B cell (primary cell): ENCODE measurements at regions not wholly inside any gene's neighbourhood (a gene's known extent, or its start where the extent isn't known, plus 50 kb on each side); places are given as distances from the start of the nearest gene placed in this dataset.

Experiments
- ATAC-seq: fragments of 200-7000 bp; cut with Tn5 transposase; one replicate; pipeline ENCODE4 v1.10.0; 2021; ENCODE audit warnings: low read depth, mild to moderate bottlenecking, moderate number of reproducible peaks, moderate library complexity
- CTCF ChIA-PET: fragments of 350-600 bp; sonication (Branson Sonifier 250); formaldehyde crosslinking; loops from one replicate; lab custom pipeline; 2021; ENCODE audit warnings: antibody characterized with exemption, inconsistent platforms; lab: Charles Lee
- POLR2A ChIA-PET: fragments of 350-600 bp; sonication (Branson Sonifier 250); formaldehyde crosslinking; loops from one replicate; lab custom pipeline; 2021; ENCODE audit warnings: antibody characterized with exemption; lab: Charles Lee
- DNase-seq: peaks from one replicate; pipeline ENCODE4 v3.0.0; 2013
- H2AFZ ChIP-seq: 2 replicates; pipeline ENCODE4 v1.6.1; 2012; ENCODE audit warnings: mild to moderate bottlenecking, low read depth, low read length; ENCODE audit not compliant: insufficient read depth, poor library complexity, severe bottlenecking
- H3K27ac ChIP-seq, 2 donors: 1 replicate in 1 of 2; 2 replicates in 1 of 2; pipeline ENCODE4 v1.5.1; 2012 to 2013; ENCODE audit warnings: low read length in 2 of 2, mild to moderate bottlenecking in 2 of 2, moderate library complexity in 1 of 2
- H3K27me3 ChIP-seq, 4 experiments: fragments of 200-600 bp in 1 of 4; sonication (generic) in 1 of 4; replicated peaks in 1 of 4; 1 replicate in 2 of 4; 2 replicates in 2 of 4; pipeline versions ENCODE4 v1.6.1 to v1.7.0; 2013 to 2016; ENCODE audit warnings: low read length in 3 of 4, mild to moderate bottlenecking in 2 of 4, mixed read lengths in 1 of 4, moderate library complexity in 1 of 4; ENCODE audit not compliant: insufficient read depth in 4 of 4, control insufficient read depth in 3 of 4; ENCODE audit errors: control extremely low read depth in 1 of 4
- H3K36me3 ChIP-seq, 2 experiments: replicated peaks in 1 of 2; 1 replicate in 1 of 2; 2 replicates in 1 of 2; pipeline versions ENCODE4 v1.6.1 to v1.7.1; 2013; ENCODE audit warnings: low read length in 1 of 2; ENCODE audit not compliant: insufficient read depth in 2 of 2, control insufficient read depth in 1 of 2; ENCODE audit errors: control extremely low read depth in 1 of 2, extremely low read depth in 1 of 2
- H3K4me1 ChIP-seq, 2 donors: fragments of 200-600 bp in 1 of 2; sonication (generic) in 1 of 2; 1 replicate in 1 of 2; 2 replicates in 1 of 2; pipeline versions ENCODE4 v1.5.1 to v1.6.1; 2013 to 2017; ENCODE audit warnings: low read length in 2 of 2; ENCODE audit not compliant: control insufficient read depth in 2 of 2, insufficient read depth in 2 of 2
- H3K4me2 ChIP-seq: replicated peaks from 2 replicates; pipeline ENCODE3; 2012; ENCODE audit warnings: mild to moderate bottlenecking, low read depth, low read length; ENCODE audit not compliant: poor library complexity, severe bottlenecking
- H3K4me3 ChIP-seq, 5 experiments: fragments of 200-600 bp in 1 of 5; sonication (generic) in 1 of 5; 1 replicate in 3 of 5; 2 replicates in 2 of 5; pipeline versions ENCODE4 v1.5.1 to v1.7.0; 2011 to 2016; ENCODE audit warnings: low read length in 4 of 5, mild to moderate bottlenecking in 4 of 5, low read depth in 2 of 5, control low read depth in 1 of 5, moderate library complexity in 1 of 5; ENCODE audit not compliant: insufficient read depth in 1 of 5; ENCODE audit errors: control extremely low read depth in 1 of 5, extremely low read depth in 1 of 5
- H3K79me2 ChIP-seq: fragments of 200-600 bp; sonication (generic); one replicate; pipeline ENCODE4 v1.6.0; 2016; ENCODE audit warnings: low read length; ENCODE audit not compliant: control insufficient read depth, insufficient read depth
- H3K9ac ChIP-seq: fragments of 200-600 bp; sonication (generic); 2 replicates; pipeline ENCODE4 v1.6.1; 2017; ENCODE audit warnings: mild to moderate bottlenecking, low read length, moderate library complexity
- H3K9me3 ChIP-seq, 3 donors: one replicate each; pipeline versions ENCODE4 v1.6.1 to v1.7.1; 2013; ENCODE audit warnings: low read length in 2 of 3; ENCODE audit not compliant: control insufficient read depth in 2 of 3, insufficient read depth in 1 of 3; ENCODE audit errors: control extremely low read depth in 1 of 3
- H4K20me1 ChIP-seq: 2 replicates; pipeline ENCODE4 v1.6.0; 2012; ENCODE audit warnings: mild to moderate bottlenecking, low read length; ENCODE audit not compliant: insufficient read depth, control insufficient read depth, poor library complexity, severe bottlenecking
- H3K27ac Mint-ChIP-seq: one replicate; pipeline ENCODE4 v1.8.0; 2021; ENCODE audit warnings: mixed read lengths
- H3K27me3 Mint-ChIP-seq: one replicate; pipeline ENCODE4 v1.8.0; 2021; ENCODE audit warnings: mixed read lengths
- H3K4me1 Mint-ChIP-seq: one replicate; pipeline ENCODE4 v1.8.0; 2021; ENCODE audit warnings: mixed read lengths
- H3K4me3 Mint-ChIP-seq: one replicate; pipeline ENCODE4 v1.8.0; 2021; ENCODE audit warnings: mixed read lengths
- H3K9me3 Mint-ChIP-seq: one replicate; pipeline ENCODE4 v1.8.0; 2022; ENCODE audit warnings: mixed read lengths; ENCODE audit not compliant: insufficient read depth
- EZH2 ChIP-seq: IDR thresholded peaks from 2 replicates; pipeline ENCODE4 v1.6.1; 2012; ENCODE audit warnings: borderline replicate concordance, low read depth, mild to moderate bottlenecking, moderate library complexity, low read length; ENCODE audit not compliant: insufficient read depth, poor library complexity, severe bottlenecking
- WGBS: methylation state at CpG from one replicate; pipeline ENCODE4 v1.1.5; 2013; ENCODE audit warnings: missing lambda C conversion rate; ENCODE audit not compliant: insufficient coverage; 5-methylcytosine and 5-hydroxymethylcytosine counted together
- intact Hi-C: fragments of 100-400 bp; cut with micrococcal nuclease; formaldehyde crosslinking; loops from one replicate; pipeline ENCODE4 v1.10.0; 2022
- TF ChIP-seq, protein P1 (sequence below): fragments of 200-600 bp; IDR thresholded peaks from one replicate; pipeline ENCODE4 v1.8.0; 2022; ENCODE audit warnings: antibody characterized with exemption, mild to moderate bottlenecking

DNA sequence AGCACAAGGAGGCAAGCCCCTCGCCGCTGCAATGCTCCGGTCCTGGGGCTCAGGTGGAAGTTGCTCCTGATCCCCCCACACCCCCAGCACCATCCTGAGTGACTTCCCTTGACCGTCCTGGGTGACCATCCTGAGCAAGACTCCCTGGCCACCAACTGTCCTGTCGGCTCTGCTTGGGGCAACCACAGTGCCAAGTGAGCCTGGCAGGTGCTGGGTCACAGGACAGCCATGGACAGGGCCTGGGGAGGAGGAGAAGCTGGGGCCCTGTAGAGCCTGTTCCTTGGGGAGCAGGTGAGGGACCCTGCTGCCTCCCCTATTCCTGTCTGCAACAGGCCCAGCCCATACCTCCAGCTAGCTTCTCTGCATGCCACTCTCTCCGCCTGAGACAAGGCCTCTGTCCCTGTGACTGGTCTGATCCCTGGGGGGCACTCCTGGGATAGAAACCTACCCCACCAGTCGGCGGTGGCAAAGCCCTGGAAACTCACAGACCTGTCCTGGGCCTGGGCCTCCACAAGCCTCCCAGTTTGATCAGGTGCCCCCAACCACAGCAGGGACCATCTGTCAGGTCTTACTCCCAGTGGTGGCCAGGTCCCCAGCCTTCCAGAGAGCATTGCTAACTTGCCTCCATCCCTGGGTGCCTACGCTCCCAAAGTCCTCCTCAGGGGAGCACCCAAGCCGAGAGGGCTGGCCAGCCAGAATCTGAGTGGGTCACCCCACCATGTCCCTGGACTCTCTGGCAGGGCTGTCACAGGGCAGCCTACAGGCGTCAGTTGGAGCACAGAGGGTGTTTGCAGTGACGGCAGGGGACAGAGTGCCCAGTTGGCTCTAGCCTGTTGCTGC, 68.7 kb upstream of the WNT7B start:
- Histone ChIP-seq H2AFZ (peak overlapping the region; percentile 78), H3K9me3 (no peaks in the 10 kb centered on the region), H3K79me2 (peaks cover 69% of the 10 kb centered on the region), H3K4me2 (peak overlapping the region; percentile 88), H3K36me3 (no peaks in the 10 kb centered on the region), H3K9ac (peak overlapping the region; percentile 71), H3K27ac (peak overlapping the region in 1 of 2 donors; percentile 30), H4K20me1 (no peaks in the 10 kb centered on the region), H3K4me3 (peak overlapping the region in 4 of 5 experiments; percentile 36 to 74 (median 67)), H3K27me3 (peaks cover 0 to 5% (median 0%) of the 10 kb centered on the region in 4 experiments), H3K4me1 (peaks cover 42 to 55% of the 10 kb centered on the region in 2 donors)
- peak overlapping the region; percentile 77 for H3K27ac Mint-ChIP-seq
- no peaks in the 10 kb centered on the region for H3K27me3 Mint-ChIP-seq
- TF ChIP-seq EZH2 = no peak
- TF ChIP-seq, protein P1, sequence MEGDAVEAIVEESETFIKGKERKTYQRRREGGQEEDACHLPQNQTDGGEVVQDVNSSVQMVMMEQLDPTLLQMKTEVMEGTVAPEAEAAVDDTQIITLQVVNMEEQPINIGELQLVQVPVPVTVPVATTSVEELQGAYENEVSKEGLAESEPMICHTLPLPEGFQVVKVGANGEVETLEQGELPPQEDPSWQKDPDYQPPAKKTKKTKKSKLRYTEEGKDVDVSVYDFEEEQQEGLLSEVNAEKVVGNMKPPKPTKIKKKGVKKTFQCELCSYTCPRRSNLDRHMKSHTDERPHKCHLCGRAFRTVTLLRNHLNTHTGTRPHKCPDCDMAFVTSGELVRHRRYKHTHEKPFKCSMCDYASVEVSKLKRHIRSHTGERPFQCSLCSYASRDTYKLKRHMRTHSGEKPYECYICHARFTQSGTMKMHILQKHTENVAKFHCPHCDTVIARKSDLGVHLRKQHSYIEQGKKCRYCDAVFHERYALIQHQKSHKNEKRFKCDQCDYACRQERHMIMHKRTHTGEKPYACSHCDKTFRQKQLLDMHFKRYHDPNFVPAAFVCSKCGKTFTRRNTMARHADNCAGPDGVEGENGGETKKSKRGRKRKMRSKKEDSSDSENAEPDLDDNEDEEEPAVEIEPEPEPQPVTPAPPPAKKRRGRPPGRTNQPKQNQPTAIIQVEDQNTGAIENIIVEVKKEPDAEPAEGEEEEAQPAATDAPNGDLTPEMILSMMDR = no peak
- ATAC-seq (no peak), DNase-seq (peak; percentile 25)
- peaks cover 44% of the 10 kb centered on the region for H3K4me1 Mint-ChIP-seq
- intact Hi-C loops = loop anchor here (2.0 kb wide), 1 partner anchor 25 kb away; no protein-coding TSS in a partner anchor
- CTCF ChIA-PET = interaction anchor here (1.5 to 1.9 kb wide), 2 partner anchors 9 to 39 kb away, joined by 4 to 5 read pairs; no protein-coding TSS in a partner anchor
- H3K4me3 Mint-ChIP-seq = peak overlapping the region; percentile 76
- 91% methylated on average over 12 of the region's 12 CpGs for WGBS
- H3K9me3 Mint-ChIP-seq = no peaks in the 10 kb centered on the region
- POLR2A ChIA-PET = interaction anchor here (2.0 to 2.8 kb wide), 2 partner anchors 9 to 10 kb away, joined by 10 to 13 read pairs; no protein-coding TSS in a partner anchor

DNA sequence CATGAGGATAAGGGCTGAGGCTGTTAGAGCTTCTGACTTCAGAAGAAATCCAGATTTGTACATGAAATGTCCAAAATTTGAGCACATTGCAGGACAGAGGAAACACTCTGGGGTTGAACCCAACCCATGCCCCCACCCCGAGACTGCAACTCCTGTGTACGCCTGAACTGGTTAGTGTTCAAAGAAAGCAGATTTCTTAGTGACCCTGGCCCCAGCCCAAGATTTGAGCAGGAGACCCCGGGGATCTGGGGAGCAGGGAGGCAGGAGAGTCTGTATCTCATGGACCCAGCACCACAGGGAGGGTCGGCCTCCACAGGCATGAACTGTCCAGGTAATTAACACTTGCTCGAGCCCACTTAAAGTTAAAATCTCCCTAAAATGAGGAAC, 69.3 kb upstream of the WNT7B start:
- POLR2A ChIA-PET = no interaction called here
- Mint-ChIP-seq H3K4me3 (peak overlapping the region; percentile 76), H3K9me3 (no peaks in the 10 kb centered on the region), H3K27me3 (no peaks in the 10 kb centered on the region), H3K4me1 (peaks cover 46% of the 10 kb centered on the region), H3K27ac (peak overlapping the region; percentile 77)
- no peak overlapping the region for H2AFZ ChIP-seq
- peaks cover 69% of the 10 kb centered on the region for H3K79me2 ChIP-seq
- H3K36me3 ChIP-seq = no peaks in the 10 kb centered on the region
- H3K27me3 ChIP-seq = peaks cover 0 to 5% (median 0%) of the 10 kb centered on the region in 4 experiments
- H4K20me1 ChIP-seq = no peaks in the 10 kb centered on the region
- TF ChIP-seq, protein P1 = no peak
- no peak for TF ChIP-seq EZH2
- DNase-seq (no peak), ATAC-seq (no peak)
- intact Hi-C loops = no loop called here
- no peak overlapping the region for H3K9ac ChIP-seq
- no peak overlapping the region for H3K27ac ChIP-seq
- H3K4me1 ChIP-seq = peaks cover 47 to 61% of the 10 kb centered on the region in 2 donors
- no peaks in the 10 kb centered on the region for H3K9me3 ChIP-seq
- CTCF ChIA-PET = interaction anchor here (1.5 kb wide), 1 partner anchor 40 kb away, joined by 5 read pairs; no protein-coding TSS in a partner anchor
- peak overlapping the region; percentile 88 for H3K4me2 ChIP-seq
- 96% methylated on average over 3 of the region's 5 CpGs for WGBS
- H3K4me3 ChIP-seq = no peak overlapping the region
